PFSK-1 (cell line): ENCODE measurements at regions not wholly inside any gene's neighbourhood (a gene's known extent, or its start where the extent isn't known, plus 50 kb on each side); places are given as distances from the start of the nearest gene placed in this dataset.

Experiments used
- FOXP2 ChIP-seq: optimal IDR thresholded peaks from 2 replicates; pipeline ENCODE3; 2011; ENCODE audit warnings: borderline replicate concordance, control low read depth, inconsistent platforms; ENCODE audit not compliant: insufficient read depth; ENCODE audit errors: extremely low read length, extremely low read depth
- POLR2AphosphoS5 ChIP-seq: IDR thresholded peaks from 2 replicates; pipeline ENCODE4 v1.6.1; 2012; ENCODE audit warnings: low read depth, mild to moderate bottlenecking, control low read depth, low read length, moderate library complexity
- SIN3A ChIP-seq: IDR thresholded peaks from 2 replicates; pipeline ENCODE4 v1.6.1; 2012; ENCODE audit warnings: mild to moderate bottlenecking, low read length, moderate library complexity, borderline replicate concordance; ENCODE audit not compliant: insufficient read depth
- TAF1 ChIP-seq: IDR thresholded peaks from 2 replicates; pipeline ENCODE4 v1.6.1; 2012; ENCODE audit warnings: low read length, control low read depth, borderline replicate concordance; ENCODE audit not compliant: insufficient read depth
- TF ChIP-seq, protein P1 (sequence below), 2 experiments: IDR thresholded peaks; 2 replicates each; pipeline versions ENCODE4 v1.6.1 to v1.8.0; 2011 to 2012; ENCODE audit warnings: low read depth in 2 of 2, low read length in 2 of 2, control low read depth in 1 of 2, inconsistent platforms in 1 of 2, mild to moderate bottlenecking in 1 of 2, moderate library complexity in 1 of 2; ENCODE audit not compliant: insufficient read depth in 1 of 2

GRCh38 chr5:175146733-175147132, 297.2 kb downstream of the DRD1 start:
- TF ChIP-seq POLR2AphosphoS5 (no peak), TAF1 (no peak), SIN3A (no peak), FOXP2 (no peak)
- TF ChIP-seq, protein P1, sequence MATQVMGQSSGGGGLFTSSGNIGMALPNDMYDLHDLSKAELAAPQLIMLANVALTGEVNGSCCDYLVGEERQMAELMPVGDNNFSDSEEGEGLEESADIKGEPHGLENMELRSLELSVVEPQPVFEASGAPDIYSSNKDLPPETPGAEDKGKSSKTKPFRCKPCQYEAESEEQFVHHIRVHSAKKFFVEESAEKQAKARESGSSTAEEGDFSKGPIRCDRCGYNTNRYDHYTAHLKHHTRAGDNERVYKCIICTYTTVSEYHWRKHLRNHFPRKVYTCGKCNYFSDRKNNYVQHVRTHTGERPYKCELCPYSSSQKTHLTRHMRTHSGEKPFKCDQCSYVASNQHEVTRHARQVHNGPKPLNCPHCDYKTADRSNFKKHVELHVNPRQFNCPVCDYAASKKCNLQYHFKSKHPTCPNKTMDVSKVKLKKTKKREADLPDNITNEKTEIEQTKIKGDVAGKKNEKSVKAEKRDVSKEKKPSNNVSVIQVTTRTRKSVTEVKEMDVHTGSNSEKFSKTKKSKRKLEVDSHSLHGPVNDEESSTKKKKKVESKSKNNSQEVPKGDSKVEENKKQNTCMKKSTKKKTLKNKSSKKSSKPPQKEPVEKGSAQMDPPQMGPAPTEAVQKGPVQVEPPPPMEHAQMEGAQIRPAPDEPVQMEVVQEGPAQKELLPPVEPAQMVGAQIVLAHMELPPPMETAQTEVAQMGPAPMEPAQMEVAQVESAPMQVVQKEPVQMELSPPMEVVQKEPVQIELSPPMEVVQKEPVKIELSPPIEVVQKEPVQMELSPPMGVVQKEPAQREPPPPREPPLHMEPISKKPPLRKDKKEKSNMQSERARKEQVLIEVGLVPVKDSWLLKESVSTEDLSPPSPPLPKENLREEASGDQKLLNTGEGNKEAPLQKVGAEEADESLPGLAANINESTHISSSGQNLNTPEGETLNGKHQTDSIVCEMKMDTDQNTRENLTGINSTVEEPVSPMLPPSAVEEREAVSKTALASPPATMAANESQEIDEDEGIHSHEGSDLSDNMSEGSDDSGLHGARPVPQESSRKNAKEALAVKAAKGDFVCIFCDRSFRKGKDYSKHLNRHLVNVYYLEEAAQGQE (IDR thresholded peaks at IDR 0.05; ENCODE audit: insufficient read depth in 1 of 2, low read depth in 2 of 2, low read length in 2 of 2), result no peak

DNA sequence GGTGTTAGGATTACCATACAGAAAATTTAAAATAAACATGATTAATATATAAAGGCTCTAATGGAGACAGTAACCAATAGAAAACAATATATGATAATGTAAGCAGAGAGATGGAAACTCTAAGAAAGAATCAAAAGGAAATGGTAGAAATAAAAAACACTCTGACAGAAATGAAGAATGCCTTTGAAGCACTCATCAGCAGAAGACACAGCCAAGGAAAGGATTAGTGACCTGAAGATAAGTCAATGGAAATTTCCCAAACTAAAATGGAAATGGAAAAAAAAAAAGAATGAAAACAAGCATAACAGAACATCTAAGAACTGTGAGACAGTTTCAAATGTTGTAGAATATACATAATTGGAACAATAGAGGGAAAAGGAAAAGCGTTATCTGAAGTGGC, 302.6 kb downstream of the DRD1 start:
- no peak for TF ChIP-seq POLR2AphosphoS5
- TF ChIP-seq FOXP2, result no peak
- TF ChIP-seq TAF1, result no peak
- TF ChIP-seq, protein P1 (IDR thresholded peaks at IDR 0.05; ENCODE audit: insufficient read depth in 1 of 2, low read depth in 2 of 2, low read length in 2 of 2), result no peak
- TF ChIP-seq SIN3A, result no peak

DNA sequence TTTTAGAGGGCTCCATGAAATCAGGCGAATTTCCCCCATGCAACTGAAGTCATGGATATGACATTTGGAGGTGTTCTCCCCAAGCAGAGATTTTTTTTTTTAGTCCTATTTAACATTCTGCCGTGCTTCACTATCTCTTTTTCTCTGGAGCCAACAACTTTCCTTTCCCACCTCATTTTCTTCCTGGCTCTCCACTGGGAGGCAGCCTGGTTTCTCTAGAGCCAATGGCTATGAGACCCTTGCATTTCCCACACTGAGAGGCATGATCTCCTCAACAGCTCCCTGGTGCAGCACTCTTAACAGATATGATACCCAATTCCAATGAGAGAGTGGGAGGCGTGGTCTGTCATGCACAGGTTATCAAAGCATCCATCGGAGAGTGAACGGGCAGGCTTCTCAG, 310.8 kb downstream of the DRD1 start:
- TF ChIP-seq, protein P1 (IDR thresholded peaks at IDR 0.05; ENCODE audit: insufficient read depth in 1 of 2, low read depth in 2 of 2, low read length in 2 of 2), result no peak
- TF ChIP-seq SIN3A, result no peak
- no peak for TF ChIP-seq POLR2AphosphoS5
- TF ChIP-seq FOXP2, result no peak
- TF ChIP-seq TAF1, result no peak

DNA sequence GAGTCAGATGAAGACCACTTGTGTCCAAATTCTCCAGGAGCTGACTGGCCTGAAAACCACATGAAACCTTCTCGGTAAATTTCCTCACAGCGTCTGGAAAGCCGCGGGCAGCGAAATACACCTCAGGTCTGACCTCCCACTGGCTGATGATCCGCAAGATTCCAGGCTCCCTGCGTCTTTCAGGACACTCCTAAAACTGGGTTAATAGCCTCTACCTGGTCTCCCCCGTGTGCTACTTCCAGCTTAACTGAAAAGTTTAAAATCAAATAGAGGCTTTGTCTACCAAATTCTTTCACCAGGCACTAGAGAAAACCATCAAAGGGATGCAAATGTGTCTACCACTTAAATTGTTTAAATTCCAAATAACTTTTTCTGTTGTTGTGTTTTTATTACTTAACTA, 312.6 kb downstream of the DRD1 start:
- no peak for TF ChIP-seq FOXP2
- TF ChIP-seq TAF1, result no peak
- TF ChIP-seq POLR2AphosphoS5, result no peak
- TF ChIP-seq SIN3A, result no peak
- TF ChIP-seq, protein P1 (IDR thresholded peaks at IDR 0.05; ENCODE audit: insufficient read depth in 1 of 2, low read depth in 2 of 2, low read length in 2 of 2), result no peak

DNA sequence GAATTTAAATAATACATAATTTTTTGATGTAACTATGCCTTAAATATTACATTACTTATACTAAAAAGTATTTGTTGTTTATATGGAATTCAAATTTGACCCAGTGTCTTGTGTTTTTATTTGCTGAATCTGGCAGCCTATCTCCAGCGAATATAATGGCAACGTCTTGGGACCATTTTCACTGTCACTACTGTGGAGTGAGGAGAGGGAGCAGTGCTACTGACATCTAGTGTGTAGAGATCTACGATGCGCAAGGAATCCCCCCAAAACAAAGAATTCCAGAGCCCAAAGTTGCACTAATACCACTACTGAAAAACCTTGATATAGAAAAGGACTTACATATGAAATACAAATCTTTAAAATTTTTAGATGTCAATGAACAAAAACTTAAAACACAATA, 314.4 kb downstream of the DRD1 start:
- no peak for TF ChIP-seq POLR2AphosphoS5
- TF ChIP-seq TAF1, result no peak
- no peak for TF ChIP-seq SIN3A
- TF ChIP-seq, protein P1 (IDR thresholded peaks at IDR 0.05; ENCODE audit: insufficient read depth in 1 of 2, low read depth in 2 of 2, low read length in 2 of 2), result no peak
- no peak for TF ChIP-seq FOXP2
